Stimulated activated CD8-positive, alpha-beta memory T cell treated with anti-CD3 and anti-CD28 coated beads, Interleukin-12 subunit alpha, Interleukin-12 subunit beta, amount 100 ng/mL, for 24 hours (primary cell): ENCODE measurements at regions not wholly inside any gene's neighbourhood (a gene's known extent, or its start where the extent isn't known, plus 50 kb on each side); places are given as distances from the start of the nearest gene placed in this dataset.
"Not testable (repeated sequence)": the region's sequence is repeated elsewhere in the genome, so short reads cannot be mapped to it uniquely, and the experiment has no call there.

Experiments
- DNase-seq: peaks from one replicate; pipeline ENCODE4 v3.0.0-alpha.2; 2020; ENCODE audit errors: extremely low read depth

DNA sequence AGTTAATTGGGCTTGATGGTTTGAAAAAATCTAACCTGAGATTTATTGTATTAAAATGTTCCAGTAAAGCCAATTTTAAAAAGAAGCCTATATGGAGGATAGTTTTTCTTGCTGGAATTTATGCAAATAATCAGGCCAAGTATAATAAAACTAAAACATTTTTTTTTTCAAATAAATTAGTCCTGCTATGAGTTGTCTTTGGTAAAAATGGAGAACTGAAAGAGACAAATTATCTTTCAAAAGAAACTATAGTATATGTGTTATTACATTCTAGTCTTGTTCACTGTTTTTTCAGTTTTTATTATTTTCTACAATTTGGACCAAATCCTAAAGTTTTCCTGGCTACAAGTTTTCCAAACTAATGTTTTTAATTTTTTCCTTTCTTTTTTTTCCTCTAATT lies 468.9 kb downstream of the UQCRFS1 start:
- DNase-seq: no peak

DNA sequence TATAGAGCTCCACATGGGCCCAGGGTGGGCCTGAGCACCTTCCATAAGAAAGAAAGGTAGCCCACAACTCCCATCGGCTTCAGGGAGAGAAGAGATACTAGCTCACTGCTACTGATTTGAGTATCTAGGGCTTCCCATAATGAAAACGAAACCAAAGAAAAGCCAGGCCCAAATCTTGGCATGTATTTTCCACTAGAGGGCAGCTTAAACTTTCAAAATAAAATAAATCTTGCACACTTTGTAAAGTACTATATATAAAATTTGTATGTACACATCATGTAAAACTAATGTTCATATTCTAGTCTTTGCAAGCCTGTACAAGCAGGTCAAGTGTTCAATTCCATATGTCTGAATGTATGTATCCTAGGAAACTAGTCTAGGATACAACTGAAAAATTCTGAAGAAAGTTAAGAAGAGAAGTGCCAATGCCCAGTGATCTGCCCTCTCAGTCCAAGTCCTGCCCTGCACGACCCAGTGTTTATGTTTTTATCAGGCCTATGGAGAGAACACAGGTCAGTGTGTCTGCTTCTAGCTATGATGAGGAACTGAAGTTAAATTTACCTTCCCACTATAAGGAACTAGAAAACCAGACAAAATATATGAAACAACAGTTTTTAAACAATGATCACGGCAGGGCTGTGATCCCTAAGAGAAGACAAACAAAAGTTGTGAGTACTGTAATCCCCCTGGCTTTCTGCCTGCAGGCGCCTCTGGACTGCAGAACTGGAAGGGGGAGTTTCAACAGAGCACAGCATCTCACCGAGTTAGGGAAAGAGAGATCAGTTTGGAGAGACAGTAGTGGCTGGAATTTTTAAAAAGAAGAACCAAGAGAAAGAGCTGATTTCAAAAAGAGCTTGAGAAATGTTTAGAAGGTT lies 475.7 kb downstream of the UQCRFS1 start:
- no peak for DNase-seq

DNA sequence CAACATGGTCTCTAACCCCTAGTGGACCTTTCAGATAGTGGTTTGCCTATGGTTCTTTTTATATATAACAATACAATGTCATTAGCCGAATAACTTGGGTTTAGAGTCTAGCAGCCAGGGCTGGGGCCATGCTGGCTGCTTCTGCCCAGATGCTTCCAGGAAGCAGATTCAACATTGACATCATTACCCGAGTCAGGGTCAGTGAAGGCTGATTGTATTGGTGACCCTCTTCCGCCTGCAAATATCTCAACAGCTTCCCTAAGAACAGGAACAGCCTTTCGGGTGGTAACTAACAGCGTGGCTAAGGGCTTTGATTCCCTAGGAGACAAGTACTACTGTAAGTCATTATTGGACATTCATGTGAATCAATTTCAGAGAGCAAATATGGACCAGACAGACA lies 476.4 kb downstream of the UQCRFS1 start:
- DNase-seq: no peak

DNA sequence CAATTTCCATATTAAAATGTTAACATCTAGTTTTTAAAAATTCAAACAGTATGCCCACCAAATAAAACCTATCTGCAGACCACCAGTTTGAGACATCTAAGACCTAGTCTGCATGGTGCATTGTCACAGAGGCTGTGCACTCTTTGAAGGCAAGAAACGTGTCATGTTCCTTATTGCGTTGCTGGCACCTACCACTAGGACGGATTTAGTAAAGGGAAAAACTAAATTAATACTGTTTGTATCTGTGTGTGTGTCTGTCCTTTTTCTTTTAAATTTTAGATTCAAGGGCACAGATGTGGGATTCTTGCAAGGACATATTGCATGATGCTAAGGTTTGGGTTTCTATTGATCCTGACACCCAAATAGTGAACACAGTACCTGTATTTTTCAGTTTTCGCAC lies 481.4 kb downstream of the UQCRFS1 start:
- no peak for DNase-seq

DNA sequence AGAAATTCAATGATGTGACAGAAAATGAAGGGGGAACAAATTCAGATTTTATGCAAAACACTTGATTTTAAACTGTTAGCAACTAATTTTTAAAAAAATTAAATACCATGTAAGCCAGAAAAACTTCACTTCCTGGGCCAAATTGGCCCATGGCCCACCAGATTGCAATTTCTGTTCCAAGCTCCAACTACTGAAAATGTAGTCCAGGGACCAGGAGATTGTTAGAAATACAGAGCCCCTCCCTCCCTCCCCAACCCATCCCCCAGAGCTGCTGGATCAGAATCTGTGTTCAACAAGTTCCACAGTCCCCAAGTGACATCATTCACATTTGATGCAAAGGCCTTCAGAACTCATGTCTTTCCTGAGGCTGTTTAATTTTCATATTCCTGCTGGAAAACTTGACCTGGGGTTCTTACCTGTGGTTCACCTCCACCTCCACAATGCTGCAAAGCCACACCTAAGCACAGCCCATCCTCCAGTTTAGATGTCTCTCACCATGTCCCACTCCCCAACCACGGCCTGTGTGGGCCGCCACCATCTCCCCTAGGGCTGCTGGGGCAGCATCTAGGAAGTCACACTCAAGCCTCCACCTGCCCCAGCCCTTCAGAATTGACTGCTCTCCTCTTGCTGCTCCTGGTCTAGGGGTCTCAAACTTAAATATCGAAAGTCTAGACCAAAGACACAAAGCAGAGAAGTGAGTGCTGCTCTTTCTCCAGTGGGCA lies 482.0 kb downstream of the UQCRFS1 start:
- DNase-seq: no peak

DNA sequence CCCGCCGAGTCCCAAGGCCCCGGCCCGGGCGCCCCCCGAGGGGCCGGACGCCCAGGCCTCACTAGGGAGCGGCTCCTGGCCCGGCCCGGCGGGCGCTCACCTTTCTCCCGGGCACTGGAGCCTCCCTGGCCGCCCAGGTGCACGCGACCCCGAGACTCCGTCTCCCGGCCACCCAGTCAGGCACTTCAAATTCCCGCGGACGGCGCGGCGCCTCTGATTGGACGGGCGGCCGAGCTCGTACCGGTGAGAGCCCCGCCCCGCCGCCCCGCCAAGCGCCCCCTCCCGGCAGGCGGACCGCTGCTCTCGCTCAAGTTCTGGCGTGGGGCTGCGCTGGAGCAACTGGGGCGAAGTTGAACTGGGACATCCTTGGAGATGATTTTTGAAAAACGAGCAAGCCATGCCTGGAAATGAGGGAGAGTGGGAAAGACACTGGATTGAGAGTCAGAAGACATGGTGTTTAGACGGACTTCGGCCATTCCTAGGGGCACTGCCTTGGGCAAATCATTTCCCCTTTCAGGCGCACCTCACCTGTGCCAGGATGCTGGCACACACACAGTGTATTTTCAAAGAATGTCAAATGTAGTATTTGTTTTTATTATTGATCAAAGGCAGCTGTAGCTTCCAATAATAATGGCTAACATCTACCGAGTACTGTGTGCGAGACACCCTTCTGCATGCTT lies 485.3 kb downstream of the UQCRFS1 start:
- no peak for DNase-seq

DNA sequence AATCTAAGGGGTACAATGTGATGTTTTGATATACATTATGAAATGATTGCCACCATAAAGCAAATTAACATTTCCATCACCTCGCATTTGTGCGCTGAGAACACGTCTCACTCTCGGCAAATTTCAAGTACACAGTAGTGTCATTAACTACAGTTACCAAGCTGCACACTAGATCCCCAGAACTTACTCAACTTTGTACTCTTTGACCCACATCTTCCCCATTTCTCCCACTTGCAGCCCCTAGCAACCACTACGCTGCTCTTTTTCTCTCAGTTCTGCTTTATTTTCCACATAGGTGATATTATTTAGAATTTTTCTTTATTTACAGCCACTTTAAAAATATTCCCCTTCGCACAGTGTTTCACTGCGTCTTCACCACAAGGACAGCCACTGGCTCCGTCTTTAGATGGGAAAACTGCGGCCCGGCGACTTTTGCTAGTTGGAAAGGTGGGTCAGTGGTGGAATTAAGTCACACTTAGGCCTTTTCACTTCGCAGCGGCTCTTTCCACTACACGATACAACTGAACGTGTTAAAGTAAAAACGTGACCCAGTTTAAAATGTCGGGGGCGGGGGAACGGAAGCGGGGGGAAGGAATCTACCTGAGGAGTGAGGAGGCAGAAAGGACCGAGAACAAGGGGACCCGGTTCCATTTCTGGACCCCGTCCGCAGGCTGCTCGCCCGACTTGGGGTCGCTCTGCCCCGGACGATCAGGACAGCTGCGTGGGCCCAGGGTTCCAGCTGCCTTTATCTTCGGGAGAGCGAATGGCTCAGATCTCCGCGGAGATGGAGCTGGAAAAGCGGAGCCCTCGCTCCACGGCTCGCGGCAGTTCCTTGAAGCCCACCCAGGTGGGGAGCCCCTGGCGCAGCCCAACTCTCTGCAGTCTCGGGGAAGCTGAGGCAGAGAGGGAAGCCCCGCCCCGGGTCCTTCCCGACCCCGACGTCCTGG lies 486.1 kb downstream of the UQCRFS1 start:
- DNase-seq: no peak

DNA sequence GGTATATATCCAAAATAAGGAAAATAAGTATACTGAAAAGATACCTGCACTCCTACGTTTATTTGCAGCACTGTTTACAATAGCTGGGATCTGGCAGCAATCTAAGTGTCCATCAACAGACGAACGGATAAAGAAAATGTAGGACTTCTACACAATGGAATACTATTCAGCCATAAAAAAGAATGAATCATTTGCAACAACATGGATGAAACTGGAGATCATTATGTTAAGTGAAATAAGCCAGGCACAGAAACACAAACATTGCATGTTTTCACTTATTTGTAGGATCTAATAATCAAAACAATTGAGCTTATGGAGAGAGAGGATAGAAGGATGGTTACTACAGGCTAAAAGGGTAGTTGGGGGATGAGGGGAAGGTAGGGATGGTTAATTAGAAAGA lies 494.0 kb downstream of the UQCRFS1 start:
- DNase-seq: no peak

DNA sequence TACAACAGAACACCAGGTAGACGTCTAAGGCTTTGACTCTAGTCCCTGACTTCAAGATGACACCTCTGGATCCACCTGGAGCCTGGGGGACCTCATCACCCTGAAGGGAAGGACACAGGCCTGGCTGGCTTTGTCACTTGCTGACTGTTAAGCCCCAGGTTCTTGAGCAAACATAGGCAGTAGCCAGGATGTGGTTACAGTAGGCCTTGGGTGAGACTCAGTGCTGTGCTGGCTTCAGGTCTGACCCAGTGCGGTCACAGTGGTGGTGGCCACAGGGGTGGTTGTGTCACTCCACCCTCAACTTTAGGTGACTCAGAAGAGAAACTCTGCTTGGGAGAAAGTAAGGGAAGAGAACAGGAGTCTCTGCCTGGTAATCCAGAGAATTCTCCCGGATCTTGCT lies 497.8 kb downstream of the UQCRFS1 start:
- no peak for DNase-seq

DNA sequence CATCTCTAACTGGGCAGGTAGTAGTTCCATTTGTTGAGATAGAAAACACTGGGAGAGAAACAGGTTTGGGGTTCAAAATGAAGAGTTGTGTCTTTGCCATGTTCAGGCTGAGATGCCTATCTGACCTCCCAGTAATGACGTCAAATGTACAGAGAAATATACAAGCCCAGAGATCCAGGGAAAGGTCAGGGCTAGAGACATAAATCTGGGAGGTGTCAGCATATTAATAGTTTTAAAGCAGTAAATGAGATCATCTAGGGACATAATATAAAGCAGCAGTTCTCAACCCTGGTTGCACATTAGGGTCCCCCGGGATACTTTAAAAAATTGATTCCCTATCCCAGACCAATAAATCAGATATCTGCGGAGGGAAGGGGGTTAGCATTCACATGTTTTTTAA lies 501.5 kb downstream of the UQCRFS1 start:
- no peak for DNase-seq

DNA sequence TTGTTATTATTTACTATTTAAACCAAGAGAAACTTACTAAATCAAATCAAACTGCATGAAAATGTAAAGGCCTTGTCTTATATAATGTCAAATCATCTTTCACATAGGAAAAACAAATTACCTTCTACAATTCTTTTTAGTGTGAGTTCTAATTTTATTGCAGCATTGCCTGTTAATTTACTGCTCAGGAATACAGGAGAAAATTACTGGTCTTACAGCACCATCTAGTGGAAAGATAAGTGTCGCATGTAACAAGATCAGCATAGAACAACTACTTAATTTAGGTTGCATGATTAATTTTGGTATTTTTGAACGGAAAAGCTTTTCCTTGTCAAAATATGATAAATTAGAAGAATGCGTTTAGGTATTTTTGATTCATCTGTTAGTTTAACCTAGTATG lies 502.7 kb downstream of the UQCRFS1 start:
- DNase-seq: no peak

DNA sequence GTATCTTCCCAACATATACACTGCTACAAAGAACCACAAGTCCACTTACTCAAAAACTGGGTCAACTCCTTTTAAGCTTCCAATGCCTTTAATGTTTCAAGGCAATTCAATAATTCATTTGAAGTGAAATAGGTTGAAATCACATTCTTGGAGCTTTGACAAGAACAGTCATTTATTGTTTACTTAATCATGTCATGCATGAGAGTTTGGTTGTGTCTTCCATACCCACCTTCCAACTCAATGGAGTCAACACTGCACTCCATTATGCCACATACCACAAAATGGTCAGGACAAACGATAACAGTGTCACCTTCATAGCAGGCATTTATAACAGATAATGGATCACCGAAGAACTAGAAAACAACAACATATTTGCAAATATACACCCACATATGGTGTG lies 506.3 kb downstream of the UQCRFS1 start:
- no peak for DNase-seq

DNA sequence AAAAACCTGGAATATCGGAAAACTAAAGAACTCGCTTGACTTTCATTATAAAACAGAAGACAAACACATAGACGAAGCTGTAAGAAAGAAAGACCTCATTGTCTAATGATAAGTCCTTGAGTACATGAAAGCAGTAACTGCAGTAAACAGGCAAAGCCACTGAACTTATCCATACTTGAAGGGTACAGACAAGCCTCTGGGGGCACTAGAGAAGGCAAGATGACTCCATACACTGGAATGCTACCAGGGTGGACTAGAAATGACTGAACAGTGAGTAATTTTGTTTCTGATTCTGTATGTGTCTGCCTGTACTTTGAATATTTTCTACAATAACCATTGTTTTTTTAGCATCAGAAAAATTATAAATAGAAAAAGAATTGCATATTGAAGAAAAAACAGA lies 507.9 kb downstream of the UQCRFS1 start:
- no peak for DNase-seq

DNA sequence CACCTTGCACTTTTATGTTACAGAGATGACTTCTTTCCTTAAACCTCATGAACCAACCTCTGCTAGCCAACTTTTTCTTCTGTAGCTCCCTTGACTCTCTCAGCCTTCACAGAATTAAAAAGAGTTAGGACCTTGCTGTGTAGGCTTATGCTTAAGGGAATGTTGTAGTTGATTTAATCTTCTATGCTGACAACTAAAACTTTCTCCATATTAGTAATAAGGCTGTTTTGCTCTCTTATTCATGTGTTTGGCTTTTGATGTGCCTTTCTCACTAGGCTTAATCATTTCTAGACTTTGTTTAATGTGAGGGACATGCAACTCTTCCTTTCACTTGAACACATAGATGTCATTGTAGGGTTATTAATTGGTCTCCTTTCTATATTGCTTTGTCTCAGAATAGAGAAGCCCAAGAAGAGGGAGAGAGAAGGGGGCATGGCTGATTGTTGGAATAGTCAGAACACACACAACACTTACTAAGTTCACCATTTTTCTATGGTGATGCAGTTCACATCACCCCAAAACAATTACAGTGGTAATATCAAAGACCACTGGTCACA lies 509.5 kb downstream of the UQCRFS1 start:
- DNase-seq: no peak

DNA sequence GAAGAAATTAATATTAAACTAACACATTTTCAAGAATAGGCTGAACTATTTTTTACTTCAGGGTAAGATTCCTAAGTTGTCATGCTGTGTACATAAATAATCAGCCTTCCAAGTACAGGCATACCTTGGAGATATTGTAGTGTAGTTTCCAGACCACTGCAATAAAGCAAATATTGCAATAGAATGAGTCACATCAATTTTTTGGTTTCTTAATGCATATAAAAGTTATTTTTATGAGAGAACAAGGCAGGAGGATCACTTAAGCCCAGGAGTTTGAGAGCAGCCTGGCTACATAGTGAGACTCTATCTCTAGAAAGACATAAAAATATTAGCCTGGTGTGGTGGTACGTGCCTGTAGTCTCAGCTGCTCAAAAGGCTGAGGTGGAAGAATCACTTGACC lies 511.5 kb downstream of the UQCRFS1 start:
- DNase-seq: no peak

DNA sequence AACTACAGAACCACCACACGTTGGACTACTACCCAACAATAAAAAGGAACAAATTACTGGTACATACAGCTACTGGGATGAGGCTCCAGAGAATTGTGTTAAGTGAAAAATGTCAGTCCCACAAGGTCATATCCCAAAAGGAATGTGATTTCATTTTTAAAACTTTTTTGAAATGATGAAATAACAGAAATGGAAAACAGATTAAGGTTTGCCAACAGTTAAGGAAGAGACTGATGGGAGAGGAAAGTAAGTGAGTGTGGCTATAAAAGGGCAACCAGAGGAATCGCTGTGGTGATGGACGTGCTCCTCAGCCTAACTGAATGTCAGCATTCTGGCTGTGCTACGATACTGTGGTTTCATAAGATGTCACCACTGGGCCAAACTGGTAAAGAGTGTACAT lies 512.8 kb downstream of the UQCRFS1 start:
- DNase-seq: no peak

DNA sequence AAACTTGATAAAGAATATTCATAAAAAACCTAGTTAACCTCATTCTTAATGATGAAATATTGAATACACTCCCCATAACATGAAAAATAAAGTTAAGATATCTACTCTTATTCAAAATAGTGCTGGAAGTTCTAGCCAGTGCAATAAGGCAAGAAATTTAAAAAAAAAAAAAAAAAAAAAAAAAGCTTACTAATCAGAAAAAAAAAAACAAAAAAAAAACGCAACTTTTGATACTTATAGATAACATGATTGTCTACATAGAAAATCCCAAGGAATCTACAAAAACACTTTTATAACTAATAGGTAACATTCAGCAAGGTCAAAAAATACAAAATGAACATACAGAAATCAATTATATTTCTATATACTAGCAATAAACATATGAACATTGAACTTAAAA lies 515.6 kb downstream of the UQCRFS1 start:
- DNase-seq: no peak

DNA sequence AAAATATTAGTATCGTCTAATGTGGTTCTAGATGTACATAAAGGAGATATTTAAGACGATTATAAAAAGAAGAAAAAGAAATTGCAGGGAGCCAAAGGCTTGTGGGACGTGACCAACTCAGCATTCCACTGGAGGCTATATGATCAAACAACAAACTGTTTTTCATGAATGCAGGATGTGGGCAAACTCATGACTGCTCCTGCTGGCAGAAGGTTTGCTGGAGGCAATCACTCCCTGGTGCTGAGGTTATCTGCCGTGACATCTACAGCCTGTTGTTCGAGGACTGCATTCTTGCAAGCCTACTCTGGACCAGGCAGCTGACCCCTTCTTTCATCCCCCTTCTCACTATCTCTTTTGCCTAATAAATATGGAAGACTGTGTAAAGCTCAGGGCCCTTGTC lies 518.1 kb downstream of the UQCRFS1 start:
- no peak for DNase-seq

DNA sequence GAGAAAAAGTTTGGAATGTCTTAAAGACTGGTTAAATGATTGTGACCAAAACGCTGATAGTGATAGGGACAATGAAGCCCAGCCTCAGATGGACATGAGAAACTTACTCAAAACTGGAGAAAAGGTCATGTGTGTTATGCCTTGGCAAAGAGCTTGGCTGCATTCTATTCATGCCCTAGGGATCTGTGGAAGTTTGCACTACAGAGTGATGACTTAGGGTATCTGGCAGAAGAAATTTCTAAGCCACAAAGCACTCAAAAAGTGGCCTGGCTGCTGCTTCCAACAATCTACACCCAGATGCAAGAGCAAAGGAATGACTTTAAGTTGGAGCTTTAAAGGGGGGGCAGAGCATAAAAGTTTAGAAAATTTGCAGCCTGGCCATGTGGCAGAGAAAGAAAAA lies 521.3 kb downstream of the UQCRFS1 start:
- no peak for DNase-seq

DNA sequence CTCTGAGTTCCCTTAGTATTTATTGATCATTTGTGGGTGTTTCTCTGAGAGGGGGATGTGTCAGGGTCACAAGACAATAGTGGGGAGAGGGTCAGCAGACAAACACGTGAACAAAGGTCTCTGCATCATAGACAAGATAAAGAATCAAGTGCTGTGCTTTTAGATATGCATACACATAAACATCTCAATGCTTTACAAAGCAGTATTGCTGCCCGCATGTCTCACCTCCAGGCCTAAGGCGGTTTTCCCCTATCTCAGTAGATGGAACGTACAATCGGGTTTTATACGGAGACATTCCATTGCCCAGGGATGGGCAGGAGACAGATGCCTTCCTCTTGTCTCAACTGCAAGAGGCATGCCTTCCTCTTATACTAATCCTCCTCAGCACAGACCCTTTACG lies 523.5 kb downstream of the UQCRFS1 start:
- not testable (repeated sequence) for DNase-seq

DNA sequence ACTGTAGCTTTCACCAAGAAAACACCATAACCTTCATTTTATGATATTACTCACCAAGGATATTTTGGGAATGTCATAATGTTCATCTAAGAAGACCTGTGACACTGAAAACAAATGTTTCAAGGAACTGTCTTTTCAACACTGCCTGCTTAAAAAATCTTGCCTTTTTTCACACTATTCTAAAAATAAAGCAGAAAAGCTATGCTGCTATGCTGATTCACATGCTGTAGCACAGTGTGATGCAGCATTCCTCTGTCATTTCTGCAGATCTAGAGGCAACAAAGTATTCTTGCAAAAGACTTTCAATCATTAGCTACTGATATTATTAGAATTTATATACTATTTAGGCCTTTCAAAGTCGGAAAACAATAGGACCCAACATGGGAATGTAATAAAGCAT lies 525.7 kb downstream of the UQCRFS1 start:
- DNase-seq: no peak
